ENCODE measurements at regions not wholly inside any gene's neighbourhood (a gene's known extent, or its start where the extent isn't known, plus 50 kb on each side); places are given as distances from the start of the nearest gene placed in this dataset.

DNA sequence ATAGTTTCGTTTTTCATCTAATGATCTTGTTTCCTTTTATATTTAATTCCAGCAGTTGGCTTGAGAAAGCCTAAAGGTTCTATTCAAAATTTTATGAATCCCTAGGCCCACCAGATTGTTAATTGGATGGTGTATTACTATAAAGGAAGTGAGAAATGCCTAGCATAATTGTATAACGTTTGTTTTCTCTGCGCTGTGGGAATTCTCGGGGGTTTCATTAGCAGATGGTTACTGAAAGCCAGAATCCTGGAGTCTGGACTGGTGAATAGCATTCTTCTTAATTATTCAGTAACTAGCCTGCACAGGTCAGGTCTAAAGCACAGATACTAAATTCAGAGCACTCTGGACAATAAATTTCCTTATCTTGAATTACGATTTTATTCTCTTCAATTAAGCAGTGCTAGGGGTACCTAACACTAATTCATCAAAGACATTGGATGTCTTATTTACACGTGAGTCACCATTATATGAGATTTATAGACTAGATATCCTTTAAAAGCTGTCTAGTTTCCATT is 459.4 kb downstream of the DTHD1 start:
- no peaks in the 10 kb centered on the region for H3K9me3 ChIP-seq (ENCODE audit: control insufficient read depth, insufficient read depth, low read length)
- H3K4me1 ChIP-seq (ENCODE audit: control insufficient read depth, low read length) = no peaks in the 10 kb centered on the region
- no peak overlapping the region for H3K4me2 ChIP-seq (ENCODE audit: low read length)
- H3F3A ChIP-seq (ENCODE audit: control insufficient read depth, insufficient read depth) = no peaks in the 10 kb centered on the region
- H3K27me3 ChIP-seq (ENCODE audit: control insufficient read depth, low read length) = no peaks in the 10 kb centered on the region
- no peaks in the 10 kb centered on the region for H3K9me2 ChIP-seq (replicated peaks; ENCODE audit: control insufficient read depth, low read length)
- no peak overlapping the region for H3K27ac ChIP-seq (ENCODE audit: low read depth, low read length)
- no peak overlapping the region for H3K4me3 ChIP-seq (ENCODE audit: low read length)
- no peaks in the 10 kb centered on the region for H3K79me2 ChIP-seq (ENCODE audit: control insufficient read depth, low read length)
- no peaks in the 10 kb centered on the region for H4K20me1 ChIP-seq (ENCODE audit: control insufficient read depth, insufficient read depth, low read depth, low read length)
- H3K36me3 ChIP-seq (ENCODE audit: control insufficient read depth, low read length) = no peaks in the 10 kb centered on the region
- TF ChIP-seq EZH2phosphoT487 (IDR thresholded peaks at IDR 0.05; ENCODE audit: borderline replicate concordance, low read length) = no peak
- no peak for TF ChIP-seq CTCF (IDR thresholded peaks at IDR 0.05; ENCODE audit: low read depth, low read length, poor library complexity, severe bottlenecking)

DNA sequence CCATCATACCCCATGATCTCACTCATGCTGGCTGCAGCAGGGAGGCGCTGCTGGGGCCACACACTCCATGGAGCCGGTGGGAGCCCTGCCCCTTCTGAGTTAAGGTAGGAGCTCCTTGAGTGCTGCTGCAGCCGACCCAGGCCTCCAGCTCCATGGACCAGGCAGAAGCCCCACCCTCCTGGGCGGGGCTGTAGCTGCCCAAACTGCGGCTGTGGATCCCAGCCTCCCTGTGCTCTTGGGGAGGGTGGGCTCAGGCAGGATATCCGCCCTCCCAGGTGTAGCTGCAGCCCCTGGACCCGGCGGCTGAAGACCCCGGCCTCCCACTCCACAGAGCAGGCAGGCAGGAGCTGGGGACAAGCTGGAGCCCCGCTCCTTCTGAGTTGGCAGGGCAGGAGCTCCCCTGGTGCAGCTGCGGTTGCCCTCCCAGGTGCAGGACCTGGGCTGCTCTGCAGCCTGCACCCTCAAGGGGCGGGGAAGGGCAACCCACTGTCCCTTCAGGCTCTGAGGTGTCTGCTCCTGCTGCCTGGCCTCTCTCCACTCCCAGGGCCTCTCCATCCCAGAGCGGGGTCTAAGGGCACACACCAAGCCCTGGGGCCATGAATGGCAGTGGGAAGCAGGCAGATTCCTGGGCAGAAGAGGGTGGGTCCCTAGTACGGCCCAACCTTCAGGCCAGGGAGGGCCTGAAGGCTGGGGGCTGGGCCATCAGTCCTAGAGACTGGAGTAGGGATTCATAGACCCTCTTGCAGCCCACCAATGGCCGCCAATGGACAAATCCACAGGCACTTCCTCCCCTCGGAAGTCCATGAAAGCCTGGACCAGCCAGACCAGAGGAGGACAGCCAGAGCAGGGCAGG is 466.1 kb downstream of the DTHD1 start:
- Histone ChIP-seq H3K4me2 (ENCODE audit: low read length) (no peak overlapping the region), H3K79me2 (ENCODE audit: control insufficient read depth, low read length) (no peaks in the 10 kb centered on the region), H4K20me1 (ENCODE audit: control insufficient read depth, insufficient read depth, low read depth, low read length) (no peaks in the 10 kb centered on the region), H3K27ac (ENCODE audit: low read depth, low read length) (no peak overlapping the region), H3F3A (ENCODE audit: control insufficient read depth, insufficient read depth) (no peaks in the 10 kb centered on the region), H3K9me3 (ENCODE audit: control insufficient read depth, insufficient read depth, low read length) (no peaks in the 10 kb centered on the region), H3K4me1 (ENCODE audit: control insufficient read depth, low read length) (no peaks in the 10 kb centered on the region), H3K4me3 (ENCODE audit: low read length) (no peak overlapping the region), H3K36me3 (ENCODE audit: control insufficient read depth, low read length) (no peaks in the 10 kb centered on the region), H3K9me2 (replicated peaks; ENCODE audit: control insufficient read depth, low read length) (no peaks in the 10 kb centered on the region), H3K27me3 (ENCODE audit: control insufficient read depth, low read length) (no peaks in the 10 kb centered on the region)
- TF ChIP-seq EZH2phosphoT487 (IDR thresholded peaks at IDR 0.05; ENCODE audit: borderline replicate concordance, low read length) = no peak
- no peak for TF ChIP-seq CTCF (IDR thresholded peaks at IDR 0.05; ENCODE audit: low read depth, low read length, poor library complexity, severe bottlenecking)

DNA sequence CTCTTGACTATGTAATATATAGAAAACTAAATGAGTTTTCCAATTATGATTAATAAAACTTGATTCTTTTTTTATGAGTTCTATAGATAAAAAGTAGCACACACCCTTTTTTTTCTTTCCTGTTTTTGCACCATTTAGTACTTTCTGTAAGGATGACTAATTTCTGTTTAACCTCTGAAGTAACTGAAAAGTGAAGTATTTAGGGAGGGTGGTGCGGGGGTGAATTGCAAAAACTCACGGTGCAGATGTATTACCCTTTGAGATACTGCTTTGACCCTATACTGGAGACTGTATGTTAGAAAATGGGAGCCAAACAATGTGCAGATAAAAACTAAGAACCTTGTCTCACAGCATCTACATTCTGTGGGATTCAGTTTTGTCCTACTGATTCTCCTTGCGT is 471.6 kb downstream of the DTHD1 start:
- Histone ChIP-seq H3F3A (ENCODE audit: control insufficient read depth, insufficient read depth) (no peaks in the 10 kb centered on the region), H3K9me2 (replicated peaks; ENCODE audit: control insufficient read depth, low read length) (no peaks in the 10 kb centered on the region), H3K27me3 (ENCODE audit: control insufficient read depth, low read length) (no peaks in the 10 kb centered on the region), H3K27ac (ENCODE audit: low read depth, low read length) (no peak overlapping the region), H3K36me3 (ENCODE audit: control insufficient read depth, low read length) (no peaks in the 10 kb centered on the region), H4K20me1 (ENCODE audit: control insufficient read depth, insufficient read depth, low read depth, low read length) (no peaks in the 10 kb centered on the region), H3K4me3 (ENCODE audit: low read length) (no peak overlapping the region), H3K9me3 (ENCODE audit: control insufficient read depth, insufficient read depth, low read length) (no peaks in the 10 kb centered on the region), H3K4me2 (ENCODE audit: low read length) (no peak overlapping the region), H3K79me2 (ENCODE audit: control insufficient read depth, low read length) (no peaks in the 10 kb centered on the region), H3K4me1 (ENCODE audit: control insufficient read depth, low read length) (no peaks in the 10 kb centered on the region)
- no peak for TF ChIP-seq CTCF (IDR thresholded peaks at IDR 0.05; ENCODE audit: low read depth, low read length, poor library complexity, severe bottlenecking)
- TF ChIP-seq EZH2phosphoT487 (IDR thresholded peaks at IDR 0.05; ENCODE audit: borderline replicate concordance, low read length) = no peak
